ENCODE measurements at regions not wholly inside any gene's neighbourhood (a gene's known extent, or its start where the extent isn't known, plus 50 kb on each side); places are given as distances from the start of the nearest gene placed in this dataset.

DNA sequence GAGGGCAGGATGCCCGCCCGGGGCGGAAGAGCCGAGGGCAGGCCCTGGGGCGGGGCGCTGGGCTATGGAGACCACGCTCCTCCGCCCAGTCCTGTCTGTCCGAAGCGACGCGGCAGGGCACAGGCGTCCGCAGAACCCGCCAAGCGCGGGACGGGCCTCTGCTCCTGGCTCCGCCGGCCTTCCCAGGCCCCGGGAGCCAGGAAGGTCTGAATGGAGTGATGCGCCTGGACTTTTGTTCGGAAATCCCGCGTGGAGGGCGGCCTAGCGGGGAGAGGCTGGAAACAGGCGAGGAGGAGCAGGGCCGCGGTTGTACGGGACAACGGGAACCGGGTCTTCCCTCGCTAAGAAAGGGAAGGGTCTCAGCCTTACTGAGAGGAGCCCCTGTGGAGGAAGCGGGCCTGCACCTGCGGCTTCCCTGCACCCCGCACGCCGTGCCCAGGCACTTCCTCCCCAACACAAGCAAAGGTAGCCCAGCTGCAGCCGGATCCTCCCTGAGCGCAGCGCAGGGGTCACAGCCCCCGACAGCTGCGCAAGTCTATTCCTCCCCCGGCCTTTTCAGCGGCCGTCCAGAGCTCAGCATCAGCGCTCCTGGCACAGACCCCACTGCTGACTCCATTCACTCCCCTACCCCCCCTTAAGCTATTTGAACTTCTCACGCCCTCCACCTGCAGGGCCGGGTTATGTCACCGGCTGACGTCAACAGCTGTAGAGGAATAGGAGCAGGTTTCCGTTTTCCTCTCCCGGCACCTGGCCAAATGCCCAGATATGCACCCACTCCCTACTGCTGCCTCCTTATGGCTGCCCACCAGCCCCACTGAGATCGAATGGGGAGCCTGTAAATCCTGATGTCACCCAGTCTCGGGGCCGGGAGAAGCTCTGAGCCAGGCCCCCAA, 143.2 kb upstream of the RET start:
- Histone ChIP-seq H3K9me3 (ENCODE audit: insufficient read depth, low read depth, low read length) (no peaks in the 10 kb centered on the region), H3K36me3 (ENCODE audit: insufficient read depth, low read length) (no peaks in the 10 kb centered on the region), H4K20me1 (ENCODE audit: insufficient read depth, low read length) (no peaks in the 10 kb centered on the region), H3K9ac (ENCODE audit: low read length) (no peak overlapping the region), H3K4me2 (ENCODE audit: low read length) (no peak overlapping the region), H2AFZ (ENCODE audit: low read depth, low read length) (no peak overlapping the region), H3K4me1 (ENCODE audit: insufficient read depth, low read length) (no peaks in the 10 kb centered on the region), H3K27me3 (ENCODE audit: insufficient read depth, low read length) (peaks cover 4% of the 10 kb centered on the region), H3K4me3 (ENCODE audit: insufficient read depth, low read depth, low read length) (no peak overlapping the region), H3K27ac (ENCODE audit: low read depth, low read length) (no peak overlapping the region), H3K79me2 (ENCODE audit: insufficient read depth, low read length) (no peaks in the 10 kb centered on the region)
- FAIRE-seq (no peak), DNase-seq (ENCODE audit: low read depth) (no peak)
- Mint-ChIP-seq H3K4me3 (ENCODE audit: unreplicated experiment) (no peak overlapping the region), H3K27me3 (ENCODE audit: low read depth, unreplicated experiment) (peaks cover 88% of the 10 kb centered on the region), H3K36me3 (ENCODE audit: low read depth, unreplicated experiment) (peaks cover 4% of the 10 kb centered on the region), H3K27ac (ENCODE audit: unreplicated experiment) (no peak overlapping the region), H3K4me1 (ENCODE audit: low read depth, unreplicated experiment) (no peaks in the 10 kb centered on the region), H3K9me3 (ENCODE audit: unreplicated experiment) (peaks cover 2% of the 10 kb centered on the region)
- TF ChIP-seq EZH2 (IDR thresholded peaks at IDR 0.05; ENCODE audit: insufficient read depth, low read length): peak; percentile 41
- TF ChIP-seq, protein P1, sequence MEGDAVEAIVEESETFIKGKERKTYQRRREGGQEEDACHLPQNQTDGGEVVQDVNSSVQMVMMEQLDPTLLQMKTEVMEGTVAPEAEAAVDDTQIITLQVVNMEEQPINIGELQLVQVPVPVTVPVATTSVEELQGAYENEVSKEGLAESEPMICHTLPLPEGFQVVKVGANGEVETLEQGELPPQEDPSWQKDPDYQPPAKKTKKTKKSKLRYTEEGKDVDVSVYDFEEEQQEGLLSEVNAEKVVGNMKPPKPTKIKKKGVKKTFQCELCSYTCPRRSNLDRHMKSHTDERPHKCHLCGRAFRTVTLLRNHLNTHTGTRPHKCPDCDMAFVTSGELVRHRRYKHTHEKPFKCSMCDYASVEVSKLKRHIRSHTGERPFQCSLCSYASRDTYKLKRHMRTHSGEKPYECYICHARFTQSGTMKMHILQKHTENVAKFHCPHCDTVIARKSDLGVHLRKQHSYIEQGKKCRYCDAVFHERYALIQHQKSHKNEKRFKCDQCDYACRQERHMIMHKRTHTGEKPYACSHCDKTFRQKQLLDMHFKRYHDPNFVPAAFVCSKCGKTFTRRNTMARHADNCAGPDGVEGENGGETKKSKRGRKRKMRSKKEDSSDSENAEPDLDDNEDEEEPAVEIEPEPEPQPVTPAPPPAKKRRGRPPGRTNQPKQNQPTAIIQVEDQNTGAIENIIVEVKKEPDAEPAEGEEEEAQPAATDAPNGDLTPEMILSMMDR (IDR thresholded peaks at IDR 0.05; ENCODE audit: insufficient read depth, low read depth, low read length): no peak

DNA sequence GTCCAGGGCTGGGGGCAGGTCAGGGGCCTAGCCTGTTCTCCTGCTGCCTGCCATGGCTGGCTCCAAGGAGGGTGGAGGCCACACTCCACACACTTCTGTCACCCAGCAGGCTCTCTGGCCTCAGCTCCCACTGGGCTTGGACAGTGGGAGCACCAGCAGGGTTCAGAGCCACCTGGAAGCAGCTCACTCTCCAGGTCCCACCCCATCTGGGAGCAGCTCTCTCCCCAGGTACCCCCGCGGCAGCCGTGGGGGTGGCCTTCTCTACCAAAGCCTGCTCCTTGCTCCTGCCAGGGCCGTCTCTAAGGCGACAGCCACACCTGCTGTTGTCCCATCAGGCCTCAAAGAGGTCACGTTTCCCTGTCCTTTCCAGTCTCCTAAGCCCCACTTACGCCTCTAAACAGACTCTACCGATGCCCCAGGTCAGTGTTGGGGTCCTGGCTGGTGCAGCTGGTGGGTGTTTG, 142.5 kb upstream of the RET start:
- FAIRE-seq (no peak), DNase-seq (ENCODE audit: low read depth) (no peak)
- Histone ChIP-seq H3K4me1 (ENCODE audit: insufficient read depth, low read length) (no peaks in the 10 kb centered on the region), H3K27me3 (ENCODE audit: insufficient read depth, low read length) (peaks cover 4% of the 10 kb centered on the region), H3K9me3 (ENCODE audit: insufficient read depth, low read depth, low read length) (no peaks in the 10 kb centered on the region), H2AFZ (ENCODE audit: low read depth, low read length) (no peak overlapping the region), H3K27ac (ENCODE audit: low read depth, low read length) (no peak overlapping the region), H3K4me3 (ENCODE audit: insufficient read depth, low read depth, low read length) (no peak overlapping the region), H3K36me3 (ENCODE audit: insufficient read depth, low read length) (no peaks in the 10 kb centered on the region), H4K20me1 (ENCODE audit: insufficient read depth, low read length) (no peaks in the 10 kb centered on the region), H3K9ac (ENCODE audit: low read length) (no peak overlapping the region), H3K4me2 (ENCODE audit: low read length) (no peak overlapping the region), H3K79me2 (ENCODE audit: insufficient read depth, low read length) (no peaks in the 10 kb centered on the region)
- Mint-ChIP-seq H3K27me3 (ENCODE audit: low read depth, unreplicated experiment) (peaks cover 88% of the 10 kb centered on the region), H3K36me3 (ENCODE audit: low read depth, unreplicated experiment) (peaks cover 4% of the 10 kb centered on the region), H3K9me3 (ENCODE audit: unreplicated experiment) (peaks cover 2% of the 10 kb centered on the region), H3K4me1 (ENCODE audit: low read depth, unreplicated experiment) (no peaks in the 10 kb centered on the region), H3K4me3 (ENCODE audit: unreplicated experiment) (no peak overlapping the region), H3K27ac (ENCODE audit: unreplicated experiment) (no peak overlapping the region)
- TF ChIP-seq, protein P1 (IDR thresholded peaks at IDR 0.05; ENCODE audit: insufficient read depth, low read depth, low read length): no peak
- TF ChIP-seq EZH2 (IDR thresholded peaks at IDR 0.05; ENCODE audit: insufficient read depth, low read length): no peak

- FAIRE-seq (no peak), DNase-seq (ENCODE audit: low read depth) (no peak)
- no peak overlapping the region for H2AFZ ChIP-seq (ENCODE audit: low read depth, low read length)
- H3K79me2 ChIP-seq (ENCODE audit: insufficient read depth, low read length): no peaks in the 10 kb centered on the region
- H3K4me3 Mint-ChIP-seq (ENCODE audit: unreplicated experiment): no peak overlapping the region
- peaks cover 4% of the 10 kb centered on the region for H3K36me3 Mint-ChIP-seq (ENCODE audit: low read depth, unreplicated experiment)
- TF ChIP-seq, protein P1 (IDR thresholded peaks at IDR 0.05; ENCODE audit: insufficient read depth, low read depth, low read length): no peak
- TF ChIP-seq EZH2 (IDR thresholded peaks at IDR 0.05; ENCODE audit: insufficient read depth, low read length): no peak
- no peaks in the 10 kb centered on the region for H3K4me1 Mint-ChIP-seq (ENCODE audit: low read depth, unreplicated experiment)
- H3K27ac Mint-ChIP-seq (ENCODE audit: unreplicated experiment): no peak overlapping the region
- peaks cover 86% of the 10 kb centered on the region for H3K27me3 Mint-ChIP-seq (ENCODE audit: low read depth, unreplicated experiment)
- peaks cover 2% of the 10 kb centered on the region for H3K9me3 Mint-ChIP-seq (ENCODE audit: unreplicated experiment)
- no peak overlapping the region for H3K4me2 ChIP-seq (ENCODE audit: low read length)
- peaks cover 4% of the 10 kb centered on the region for H3K27me3 ChIP-seq (ENCODE audit: insufficient read depth, low read length)
- no peak overlapping the region for H3K9ac ChIP-seq (ENCODE audit: low read length)
- H3K4me3 ChIP-seq (ENCODE audit: insufficient read depth, low read depth, low read length): no peak overlapping the region
- no peaks in the 10 kb centered on the region for H4K20me1 ChIP-seq (ENCODE audit: insufficient read depth, low read length)
- no peaks in the 10 kb centered on the region for H3K9me3 ChIP-seq (ENCODE audit: insufficient read depth, low read depth, low read length)
- no peak overlapping the region for H3K27ac ChIP-seq (ENCODE audit: low read depth, low read length)
- no peaks in the 10 kb centered on the region for H3K36me3 ChIP-seq (ENCODE audit: insufficient read depth, low read length)
- no peaks in the 10 kb centered on the region for H3K4me1 ChIP-seq (ENCODE audit: insufficient read depth, low read length)
Measured at GRCh38 chr10:42934842-42935241, 142.0 kb upstream of the RET start.

Measured in astrocyte (in vitro differentiated cells and primary cell).